Nephron (organoid): ENCODE measurements at regions not wholly inside any gene's neighbourhood (a gene's known extent, or its start where the extent isn't known, plus 50 kb on each side); places are given as distances from the start of the nearest gene placed in this dataset.
A peak's percentile ranks its signal among the peaks of the same experiment; 100 is the strongest.

Experiments
- H3K27ac Mint-ChIP-seq, 3 experiments: 2 replicates each; pipeline ENCODE4 v1.8.0; 2020; ENCODE audit warnings: mixed read lengths in 3 of 3, mild to moderate bottlenecking in 2 of 3, moderate library complexity in 1 of 3
- H3K27me3 Mint-ChIP-seq: 2 replicates; pipeline ENCODE4 v1.8.0; 2021; ENCODE audit warnings: low read depth, mild to moderate bottlenecking, moderate library complexity, mixed read lengths
- H3K36me3 Mint-ChIP-seq: 2 replicates; pipeline ENCODE4 v1.8.0; 2020; ENCODE audit warnings: low read depth, mixed read lengths
- H3K4me1 Mint-ChIP-seq: 2 replicates; pipeline ENCODE4 v1.8.0; 2020; ENCODE audit warnings: mixed read lengths
- H3K4me3 Mint-ChIP-seq, 3 experiments: 2 replicates each; pipeline ENCODE4 v1.8.0; 2020; ENCODE audit warnings: mild to moderate bottlenecking in 3 of 3, mixed read lengths in 3 of 3, moderate library complexity in 2 of 3
- H3K9me3 Mint-ChIP-seq: 2 replicates; pipeline ENCODE4 v1.8.0; 2020; ENCODE audit warnings: mixed read lengths
- CTCF ChIP-seq, 3 experiments: fragments of 200-600 bp; sonication (generic); IDR thresholded peaks; one replicate each; pipeline ENCODE4 v1.5.0; 2021; ENCODE audit warnings: antibody characterized with exemption in 3 of 3; ENCODE audit not compliant: unreplicated experiment in 3 of 3

- peaks cover 46% of the 10 kb centered on the region for H3K27me3 Mint-ChIP-seq
- no peak for TF ChIP-seq CTCF (IDR thresholded peaks at IDR 0.05; ENCODE audit: unreplicated experiment in 3 of 3)
- H3K9me3 Mint-ChIP-seq = peaks cover 3% of the 10 kb centered on the region
- no peak overlapping the region for H3K4me3 Mint-ChIP-seq
- peaks cover 42% of the 10 kb centered on the region for H3K4me1 Mint-ChIP-seq
- no peak overlapping the region for H3K27ac Mint-ChIP-seq
- H3K36me3 Mint-ChIP-seq = no peaks in the 10 kb centered on the region
Measured at GRCh38 chr15:69599271-69599670, 146.7 kb downstream of the RPLP1 start.

GRCh38 chr15:69600556-69601085 is 148.0 kb downstream of the RPLP1 start:
- Mint-ChIP-seq H3K4me1 (peaks cover 28% of the 10 kb centered on the region), H3K4me3 (no peak overlapping the region), H3K36me3 (no peaks in the 10 kb centered on the region), H3K9me3 (peaks cover 3% of the 10 kb centered on the region), H3K27me3 (peaks cover 41% of the 10 kb centered on the region), H3K27ac (no peak overlapping the region)
- TF ChIP-seq CTCF (IDR thresholded peaks at IDR 0.05; ENCODE audit: unreplicated experiment in 3 of 3) = no peak

- H3K27me3 Mint-ChIP-seq = peaks cover 51% of the 10 kb centered on the region
- H3K36me3 Mint-ChIP-seq = no peaks in the 10 kb centered on the region
- H3K4me3 Mint-ChIP-seq = no peak overlapping the region
- H3K27ac Mint-ChIP-seq = no peak overlapping the region
- peaks cover 16% of the 10 kb centered on the region for H3K4me1 Mint-ChIP-seq
- TF ChIP-seq CTCF (IDR thresholded peaks at IDR 0.05; ENCODE audit: unreplicated experiment in 3 of 3) = no peak
- H3K9me3 Mint-ChIP-seq = peaks cover 3% of the 10 kb centered on the region
Measured at GRCh38 chr15:69601711-69602504, 149.3 kb downstream of the RPLP1 start.

- H3K36me3 Mint-ChIP-seq = no peaks in the 10 kb centered on the region
- no peak overlapping the region for H3K4me3 Mint-ChIP-seq
- no peak overlapping the region for H3K27ac Mint-ChIP-seq
- TF ChIP-seq CTCF (IDR thresholded peaks at IDR 0.05; ENCODE audit: unreplicated experiment in 3 of 3) = no peak
- peaks cover 55% of the 10 kb centered on the region for H3K27me3 Mint-ChIP-seq
- H3K4me1 Mint-ChIP-seq = peaks cover 10% of the 10 kb centered on the region
- H3K9me3 Mint-ChIP-seq = peaks cover under 1% of the 10 kb centered on the region
Measured at GRCh38 chr15:69602921-69603320, 150.3 kb downstream of the RPLP1 start.

- peak overlapping the region in 1 of 3 experiments; percentile 19 for H3K27ac Mint-ChIP-seq
- peaks cover 7% of the 10 kb centered on the region for H3K4me1 Mint-ChIP-seq
- TF ChIP-seq CTCF (IDR thresholded peaks at IDR 0.05; ENCODE audit: unreplicated experiment in 3 of 3) = no peak
Measured at GRCh38 chr15:69603369-69604071, 150.9 kb downstream of the RPLP1 start.

More at GRCh38 chr15:69603369-69604071, 150.9 kb downstream of the RPLP1 start:
- Mint-ChIP-seq H3K9me3 (no peaks in the 10 kb centered on the region), H3K4me3 (no peak overlapping the region), H3K27me3 (peaks cover 54% of the 10 kb centered on the region), H3K36me3 (no peaks in the 10 kb centered on the region)
